ENCODE measurements at regions not wholly inside any gene's neighbourhood (a gene's known extent, or its start where the extent isn't known, plus 50 kb on each side); places are given as distances from the start of the nearest gene placed in this dataset.

DNA sequence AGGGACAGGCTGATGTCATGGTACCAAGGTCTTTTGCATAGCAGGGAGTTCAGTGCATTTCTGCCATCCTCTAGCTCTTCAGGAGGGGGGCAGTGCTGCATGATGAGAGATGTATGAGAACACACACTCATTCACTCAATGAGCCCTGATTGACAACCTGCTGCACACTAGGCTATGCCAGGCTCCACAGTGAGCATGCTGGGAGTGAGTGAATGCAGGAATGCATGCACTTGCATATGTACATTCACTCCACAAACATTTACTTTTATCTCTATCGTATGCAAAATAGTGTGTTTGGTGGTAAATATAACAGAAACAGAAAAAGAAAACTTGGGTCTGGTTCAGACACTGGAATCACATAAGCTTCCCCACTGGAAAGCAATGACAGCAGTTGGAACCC is 374.1 kb upstream of the C16orf82 start:
- no peak for DNase-seq (ENCODE audit: low spot score)
- no peak overlapping the region for H3K27ac ChIP-seq
- TF ChIP-seq, protein P1, sequence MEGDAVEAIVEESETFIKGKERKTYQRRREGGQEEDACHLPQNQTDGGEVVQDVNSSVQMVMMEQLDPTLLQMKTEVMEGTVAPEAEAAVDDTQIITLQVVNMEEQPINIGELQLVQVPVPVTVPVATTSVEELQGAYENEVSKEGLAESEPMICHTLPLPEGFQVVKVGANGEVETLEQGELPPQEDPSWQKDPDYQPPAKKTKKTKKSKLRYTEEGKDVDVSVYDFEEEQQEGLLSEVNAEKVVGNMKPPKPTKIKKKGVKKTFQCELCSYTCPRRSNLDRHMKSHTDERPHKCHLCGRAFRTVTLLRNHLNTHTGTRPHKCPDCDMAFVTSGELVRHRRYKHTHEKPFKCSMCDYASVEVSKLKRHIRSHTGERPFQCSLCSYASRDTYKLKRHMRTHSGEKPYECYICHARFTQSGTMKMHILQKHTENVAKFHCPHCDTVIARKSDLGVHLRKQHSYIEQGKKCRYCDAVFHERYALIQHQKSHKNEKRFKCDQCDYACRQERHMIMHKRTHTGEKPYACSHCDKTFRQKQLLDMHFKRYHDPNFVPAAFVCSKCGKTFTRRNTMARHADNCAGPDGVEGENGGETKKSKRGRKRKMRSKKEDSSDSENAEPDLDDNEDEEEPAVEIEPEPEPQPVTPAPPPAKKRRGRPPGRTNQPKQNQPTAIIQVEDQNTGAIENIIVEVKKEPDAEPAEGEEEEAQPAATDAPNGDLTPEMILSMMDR (conservative IDR thresholded peaks at IDR 0.05; ENCODE audit: low read depth), result no peak
- ChIA-PET CTCF (no interaction called here), POLR2A (ENCODE audit: low non-redundant PET) (no interaction called here)

GRCh38 chr16:26697807-26698206 is 368.9 kb upstream of the C16orf82 start:
- ChIA-PET CTCF (no interaction called here), POLR2A (ENCODE audit: low non-redundant PET) (no interaction called here)
- no peak for DNase-seq (ENCODE audit: low spot score)
- H3K27ac ChIP-seq, result no peak overlapping the region
- TF ChIP-seq, protein P1 (conservative IDR thresholded peaks at IDR 0.05; ENCODE audit: low read depth), result no peak

DNA sequence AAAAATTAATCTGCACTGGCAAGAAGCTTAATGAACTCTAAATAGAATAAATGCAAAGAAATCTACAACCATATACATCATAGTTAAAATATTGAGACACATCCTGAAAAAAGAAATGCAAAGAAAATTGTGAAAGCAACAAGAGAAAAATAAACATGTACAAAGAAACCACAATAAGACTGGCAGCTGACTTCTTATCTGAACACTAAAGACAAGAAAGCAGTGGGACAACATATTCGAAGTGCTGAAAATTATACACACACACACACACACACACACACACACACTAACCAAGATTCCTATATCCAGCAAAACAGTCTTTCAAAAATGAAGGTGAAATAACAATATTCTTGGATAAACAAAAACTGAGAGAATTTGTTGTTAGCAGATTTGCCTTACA is 366.5 kb upstream of the C16orf82 start:
- DNase-seq (ENCODE audit: low spot score), result no peak
- no peak overlapping the region for H3K27ac ChIP-seq
- TF ChIP-seq, protein P1 (conservative IDR thresholded peaks at IDR 0.05; ENCODE audit: low read depth), result no peak
- CTCF ChIA-PET, result interaction anchor here (0.8 kb wide), 1 partner anchor 107 kb away, joined by 3 read pairs; no protein-coding TSS in a partner anchor
- POLR2A ChIA-PET (ENCODE audit: low non-redundant PET), result no interaction called here

DNA sequence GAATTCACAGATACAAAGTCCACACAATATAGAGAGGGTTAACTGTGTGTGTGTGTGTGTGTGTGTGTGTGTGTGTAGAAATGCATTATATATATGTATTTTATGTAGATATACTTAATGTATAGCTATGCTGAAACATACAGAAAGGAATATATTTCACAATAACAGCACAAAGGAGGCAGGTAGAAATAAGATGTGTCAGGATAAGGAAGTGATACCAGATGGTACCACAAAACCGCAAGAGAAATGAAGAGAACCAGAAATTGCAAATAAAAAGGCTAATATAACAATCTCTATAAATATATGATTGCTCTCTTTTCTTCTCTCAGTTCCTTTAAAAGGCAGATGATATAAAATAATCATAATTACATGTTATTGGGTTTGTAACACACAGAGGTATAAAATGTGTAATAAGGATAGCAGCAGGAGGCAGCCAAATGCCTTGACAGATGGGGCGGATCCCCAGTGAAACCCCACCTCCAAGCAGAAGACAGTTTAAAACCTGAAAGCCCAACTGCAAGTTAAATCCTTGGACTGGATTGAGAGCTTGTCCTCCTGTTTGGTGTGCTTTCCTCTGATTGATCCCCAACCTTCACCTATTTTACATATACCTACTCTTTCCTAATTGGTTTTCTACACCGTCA is 365.4 kb upstream of the C16orf82 start:
- POLR2A ChIA-PET (ENCODE audit: low non-redundant PET), result no interaction called here
- DNase-seq (ENCODE audit: low spot score), result no peak
- CTCF ChIA-PET, result no interaction called here
- no peak overlapping the region for H3K27ac ChIP-seq
- TF ChIP-seq, protein P1 (conservative IDR thresholded peaks at IDR 0.05; ENCODE audit: low read depth), result no peak

- TF ChIP-seq, protein P1 (conservative IDR thresholded peaks at IDR 0.05; ENCODE audit: low read depth), result no peak
- ChIA-PET CTCF (no interaction called here), POLR2A (ENCODE audit: low non-redundant PET) (no interaction called here)
- no peak for DNase-seq (ENCODE audit: low spot score)
- H3K27ac ChIP-seq, result no peak overlapping the region
These were observed 361.4 kb upstream of the C16orf82 start for GRCh38 chr16:26705346-26705745.

GRCh38 chr16:26708428-26708827 is 358.3 kb upstream of the C16orf82 start:
- DNase-seq (ENCODE audit: low spot score), result no peak
- TF ChIP-seq, protein P1 (conservative IDR thresholded peaks at IDR 0.05; ENCODE audit: low read depth), result no peak
- CTCF ChIA-PET, result no interaction called here
- POLR2A ChIA-PET (ENCODE audit: low non-redundant PET), result no interaction called here
- H3K27ac ChIP-seq, result no peak overlapping the region
